ENCODE measurements at regions not wholly inside any gene's neighbourhood (a gene's known extent, or its start where the extent isn't known, plus 50 kb on each side); places are given as distances from the start of the nearest gene placed in this dataset.

GRCh38 chr10:10310498-10310897 lies 707.2 kb upstream of the CELF2 start:
- no peak overlapping the region for H3K4me3 ChIP-seq (ENCODE audit: low read depth, low read length)
- TF ChIP-seq CTCF (conservative IDR thresholded peaks at IDR 0.05; ENCODE audit: low read depth, low read length), result no peak
- no peak for DNase-seq (ENCODE audit: low read depth)

- DNase-seq (ENCODE audit: low read depth), result no peak
- TF ChIP-seq CTCF (conservative IDR thresholded peaks at IDR 0.05; ENCODE audit: low read depth, low read length), result no peak
- H3K4me3 ChIP-seq (ENCODE audit: low read depth, low read length), result no peak overlapping the region
These were observed 705.7 kb upstream of the CELF2 start for GRCh38 chr10:10311966-10312365.

- no peak overlapping the region for H3K4me3 ChIP-seq (ENCODE audit: low read depth, low read length)
- peak; percentile 40 for DNase-seq (ENCODE audit: low read depth)
- TF ChIP-seq CTCF (conservative IDR thresholded peaks at IDR 0.05; ENCODE audit: low read depth, low read length), result no peak
These were observed 704.4 kb upstream of the CELF2 start for GRCh38 chr10:10313149-10313835.

- no peak for TF ChIP-seq CTCF (conservative IDR thresholded peaks at IDR 0.05; ENCODE audit: low read depth, low read length)
- DNase-seq (ENCODE audit: low read depth), result no peak
- no peak overlapping the region for H3K4me3 ChIP-seq (ENCODE audit: low read depth, low read length)
These were observed 703.0 kb upstream of the CELF2 start for GRCh38 chr10:10314626-10315025.

GRCh38 chr10:10315989-10316388 lies 701.7 kb upstream of the CELF2 start:
- DNase-seq (ENCODE audit: low read depth), result no peak
- TF ChIP-seq CTCF (conservative IDR thresholded peaks at IDR 0.05; ENCODE audit: low read depth, low read length), result no peak

GRCh38 chr10:10317151-10317550 lies 700.5 kb upstream of the CELF2 start:
- H3K4me3 ChIP-seq (ENCODE audit: low read depth, low read length), result no peak overlapping the region
- DNase-seq (ENCODE audit: low read depth), result no peak
- no peak for TF ChIP-seq CTCF (conservative IDR thresholded peaks at IDR 0.05; ENCODE audit: low read depth, low read length)

More at GRCh38 chr10:10315989-10316388, 701.7 kb upstream of the CELF2 start:
- H3K4me3 ChIP-seq (ENCODE audit: low read depth, low read length), result no peak overlapping the region

GRCh38 chr10:10318856-10319255 lies 698.8 kb upstream of the CELF2 start:
- TF ChIP-seq CTCF (conservative IDR thresholded peaks at IDR 0.05; ENCODE audit: low read depth, low read length), result no peak
- no peak for DNase-seq (ENCODE audit: low read depth)
- H3K4me3 ChIP-seq (ENCODE audit: low read depth, low read length), result no peak overlapping the region

Measured in choroid plexus epithelial cell (primary cell).